Liver (tissue), 8 donors: ENCODE measurements at regions not wholly inside any gene's neighbourhood (a gene's known extent, or its start where the extent isn't known, plus 50 kb on each side); places are given as distances from the start of the nearest gene placed in this dataset.

Source experiments
- DNase-seq: peaks from one replicate; pipeline ENCODE4 v3.0.0-alpha.2; 2017; ENCODE audit warnings: low spot score
- H3K27ac ChIP-seq, 2 donors: one replicate each; pipeline ENCODE4 v1.7.0; 2013; ENCODE audit warnings: inconsistent platforms in 2 of 2, low read length in 2 of 2, control low read depth in 1 of 2, low read depth in 1 of 2, mild to moderate bottlenecking in 1 of 2
- H3K27me3 ChIP-seq, 4 donors: one replicate each; pipeline versions ENCODE4 v1.6.1 to v1.7.0; 2013; ENCODE audit warnings: low read length in 3 of 4, inconsistent platforms in 1 of 4, mild to moderate bottlenecking in 1 of 4, moderate library complexity in 1 of 4; ENCODE audit not compliant: control insufficient read depth in 4 of 4, insufficient read depth in 4 of 4
- H3K36me3 ChIP-seq, 4 donors: one replicate each; pipeline versions ENCODE4 v1.6.1 to v1.7.0; 2013; ENCODE audit warnings: low read length in 3 of 4, mild to moderate bottlenecking in 3 of 4, low read depth in 1 of 4, moderate library complexity in 1 of 4; ENCODE audit not compliant: control insufficient read depth in 4 of 4, insufficient read depth in 3 of 4
- H3K4me1 ChIP-seq, 4 donors: one replicate each; pipeline versions ENCODE4 v1.6.1 to v1.7.0; 2013; ENCODE audit warnings: low read length in 3 of 4, mild to moderate bottlenecking in 3 of 4, moderate library complexity in 1 of 4; ENCODE audit not compliant: control insufficient read depth in 4 of 4, insufficient read depth in 4 of 4
- H3K4me3 ChIP-seq, 3 donors: one replicate each; pipeline versions ENCODE4 v1.6.1 to v1.7.0; 2013; ENCODE audit warnings: low read length in 3 of 3, control low read depth in 1 of 3, low read depth in 1 of 3, mild to moderate bottlenecking in 1 of 3
- H3K9ac ChIP-seq, 2 donors: one replicate each; pipeline ENCODE4 v1.7.0; 2013; ENCODE audit warnings: low read length in 2 of 2, mild to moderate bottlenecking in 2 of 2, moderate library complexity in 2 of 2, control low read depth in 1 of 2, low read depth in 1 of 2
- H3K9me3 ChIP-seq, 4 donors: one replicate each; pipeline versions ENCODE4 v1.6.1 to v1.7.0; 2013; ENCODE audit warnings: low read length in 3 of 4; ENCODE audit not compliant: control insufficient read depth in 4 of 4
- EGR1 ChIP-seq, 2 donors: IDR thresholded peaks; 2 replicates each; pipeline ENCODE4 v1.6.1; 2016 to 2018; ENCODE audit warnings: antibody characterized with exemption in 2 of 2, low read depth in 2 of 2
- FOXA1 ChIP-seq: IDR thresholded peaks from 2 replicates; pipeline ENCODE4 v1.6.1; 2016; ENCODE audit warnings: antibody characterized with exemption
- FOXA2 ChIP-seq: IDR thresholded peaks from 2 replicates; pipeline ENCODE4 v1.6.1; 2016; ENCODE audit warnings: antibody characterized with exemption
- GABPA ChIP-seq, 2 donors: IDR thresholded peaks in 1 of 2; conservative IDR thresholded peaks in 1 of 2; 2 replicates each; pipeline ENCODE4 v1.6.1; 2016; ENCODE audit warnings: antibody characterized with exemption in 2 of 2, mild to moderate bottlenecking in 1 of 2, moderate library complexity in 1 of 2
- HNF4A ChIP-seq, 2 donors: conservative IDR thresholded peaks; 2 replicates each; pipeline ENCODE4 v1.6.1; 2016; ENCODE audit warnings: antibody characterized with exemption in 2 of 2, mild to moderate bottlenecking in 2 of 2
- HNF4G ChIP-seq: IDR thresholded peaks from 2 replicates; pipeline ENCODE4 v1.6.1; 2016; ENCODE audit warnings: antibody characterized with exemption
- JUND ChIP-seq, 2 donors: IDR thresholded peaks; 2 replicates each; pipeline ENCODE4 v1.6.1; 2016; ENCODE audit warnings: antibody characterized with exemption in 2 of 2
- NR2F2 ChIP-seq: IDR thresholded peaks from 2 replicates; pipeline ENCODE4 v1.6.1; 2016; ENCODE audit warnings: antibody characterized with exemption
- RAD21 ChIP-seq, 2 donors: IDR thresholded peaks; 2 replicates each; pipeline ENCODE4 v1.6.1; 2016; ENCODE audit warnings: antibody characterized with exemption in 2 of 2, mild to moderate bottlenecking in 2 of 2
- RXRA ChIP-seq, 2 donors: IDR thresholded peaks; 2 replicates each; pipeline ENCODE4 v1.6.1; 2017 to 2018; ENCODE audit warnings: antibody characterized with exemption in 2 of 2, mild to moderate bottlenecking in 1 of 2
- SP1 ChIP-seq: IDR thresholded peaks from 2 replicates; pipeline ENCODE4 v1.6.1; 2018; ENCODE audit warnings: antibody characterized with exemption, mild to moderate bottlenecking
- TAF1 ChIP-seq: conservative IDR thresholded peaks from 2 replicates; pipeline ENCODE4 v1.6.1; 2016; ENCODE audit warnings: antibody characterized with exemption, mild to moderate bottlenecking
- YY1 ChIP-seq: IDR thresholded peaks from 2 replicates; pipeline ENCODE4 v1.6.1; 2016; ENCODE audit warnings: antibody characterized with exemption, mild to moderate bottlenecking
- WGBS: extraction: QIAGEN DNeasy Blood & Tissue Kit; methylation state at CpG from one replicate; pipeline ENCODE4 v1.1.7; 2013; 5-methylcytosine and 5-hydroxymethylcytosine counted together
- TF ChIP-seq, protein P1 (sequence below): fragments of 150-350 bp; IDR thresholded peaks from 2 replicates; pipeline ENCODE4 v1.5.1; 2017; ENCODE audit warnings: improper control_type of control experiment, low read depth, low read length; ENCODE audit not compliant: missing input control
- TF ChIP-seq, protein P2 (sequence below): IDR thresholded peaks from 2 replicates; pipeline ENCODE4 v1.6.1; 2016; ENCODE audit warnings: antibody characterized with exemption
- TF ChIP-seq, protein P3 (sequence below): IDR thresholded peaks from 2 replicates; pipeline ENCODE4 v1.6.1; 2016; ENCODE audit warnings: antibody characterized with exemption, mild to moderate bottlenecking
- TF ChIP-seq, protein P4 (sequence below): IDR thresholded peaks from 2 replicates; pipeline ENCODE4 v1.6.1; 2016; ENCODE audit warnings: antibody characterized with exemption
- TF ChIP-seq, protein P5 (sequence below): IDR thresholded peaks from 2 replicates; pipeline ENCODE4 v1.6.1; 2016; ENCODE audit warnings: antibody characterized with exemption
- donor health status: healthy.
- donor health status: healthy.
- donor health status: healthy.
- donor health status: healthy.
- donor health status: healthy.

DNA sequence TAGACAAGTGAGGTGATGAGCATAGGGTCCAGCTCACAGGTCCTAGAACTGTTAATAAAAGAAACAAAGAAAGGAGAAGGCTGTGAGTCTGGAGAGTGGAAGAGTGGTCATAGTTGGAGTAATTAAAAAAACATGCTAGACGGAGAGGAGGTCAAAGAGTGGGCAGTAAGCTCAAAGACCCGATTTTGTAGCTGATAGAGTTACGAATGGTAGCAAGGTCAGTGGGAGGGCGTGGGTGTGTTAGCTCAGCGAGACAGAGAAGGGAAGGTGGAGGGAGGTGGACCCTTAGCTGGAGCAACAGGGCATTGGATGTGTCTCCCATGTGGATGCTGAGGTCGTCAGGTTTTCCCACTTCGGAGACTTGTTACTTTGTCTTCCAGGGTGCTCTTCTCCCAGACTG is 431.7 kb downstream of the CDH26 start:
- H3K27ac ChIP-seq, result no peak overlapping the region
- H3K9me3 ChIP-seq, result peaks cover 0 to 2% (median 0%) of the 10 kb centered on the region in 4 donors
- H3K9ac ChIP-seq, result no peak overlapping the region
- H3K4me1 ChIP-seq, result no peaks in the 10 kb centered on the region
- H3K27me3 ChIP-seq, result no peaks in the 10 kb centered on the region
- no peak for TF ChIP-seq HNF4G
- TF ChIP-seq FOXA1, result no peak
- TF ChIP-seq, protein P1, sequence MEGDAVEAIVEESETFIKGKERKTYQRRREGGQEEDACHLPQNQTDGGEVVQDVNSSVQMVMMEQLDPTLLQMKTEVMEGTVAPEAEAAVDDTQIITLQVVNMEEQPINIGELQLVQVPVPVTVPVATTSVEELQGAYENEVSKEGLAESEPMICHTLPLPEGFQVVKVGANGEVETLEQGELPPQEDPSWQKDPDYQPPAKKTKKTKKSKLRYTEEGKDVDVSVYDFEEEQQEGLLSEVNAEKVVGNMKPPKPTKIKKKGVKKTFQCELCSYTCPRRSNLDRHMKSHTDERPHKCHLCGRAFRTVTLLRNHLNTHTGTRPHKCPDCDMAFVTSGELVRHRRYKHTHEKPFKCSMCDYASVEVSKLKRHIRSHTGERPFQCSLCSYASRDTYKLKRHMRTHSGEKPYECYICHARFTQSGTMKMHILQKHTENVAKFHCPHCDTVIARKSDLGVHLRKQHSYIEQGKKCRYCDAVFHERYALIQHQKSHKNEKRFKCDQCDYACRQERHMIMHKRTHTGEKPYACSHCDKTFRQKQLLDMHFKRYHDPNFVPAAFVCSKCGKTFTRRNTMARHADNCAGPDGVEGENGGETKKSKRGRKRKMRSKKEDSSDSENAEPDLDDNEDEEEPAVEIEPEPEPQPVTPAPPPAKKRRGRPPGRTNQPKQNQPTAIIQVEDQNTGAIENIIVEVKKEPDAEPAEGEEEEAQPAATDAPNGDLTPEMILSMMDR, result no peak
- no peak overlapping the region for H3K4me3 ChIP-seq
- 53% methylated on average over 7 of the region's 7 CpGs for whole genome bisulfite sequencing
- no peaks in the 10 kb centered on the region for H3K36me3 ChIP-seq
- no peak for DNase-seq

DNA sequence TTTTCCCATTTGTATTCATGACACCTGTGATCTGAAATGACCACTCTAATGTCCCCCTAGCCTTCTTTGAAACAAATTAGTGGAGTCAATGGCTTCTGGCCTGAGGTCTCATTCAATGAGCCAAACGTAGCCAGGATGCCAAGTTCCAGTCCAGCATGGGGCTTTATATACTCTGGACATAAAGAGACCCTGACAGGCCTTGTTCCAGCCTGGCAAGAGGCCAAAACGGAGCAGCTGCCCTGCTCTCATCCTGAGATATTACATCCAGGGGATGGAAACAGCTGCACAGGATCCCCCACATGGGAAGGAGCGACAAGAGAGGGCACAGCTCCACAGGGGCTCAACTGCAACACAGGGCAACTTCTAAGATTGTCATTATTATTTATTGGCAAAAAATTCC is 437.8 kb downstream of the CDH26 start:
- Histone ChIP-seq H3K27me3 (peaks cover 0 to 5% (median 2%) of the 10 kb centered on the region in 4 donors), H3K36me3 (no peaks in the 10 kb centered on the region), H3K4me3 (no peak overlapping the region), H3K9ac (no peak overlapping the region), H3K9me3 (no peaks in the 10 kb centered on the region), H3K27ac (no peak overlapping the region), H3K4me1 (no peaks in the 10 kb centered on the region)
- no peak for TF ChIP-seq RXRA (IDR thresholded peaks at IDR 0.05)
- TF ChIP-seq HNF4G, result no peak
- TF ChIP-seq, protein P2, sequence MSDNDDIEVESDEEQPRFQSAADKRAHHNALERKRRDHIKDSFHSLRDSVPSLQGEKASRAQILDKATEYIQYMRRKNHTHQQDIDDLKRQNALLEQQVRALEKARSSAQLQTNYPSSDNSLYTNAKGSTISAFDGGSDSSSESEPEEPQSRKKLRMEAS, result no peak
- no peak for TF ChIP-seq EGR1 (IDR thresholded peaks at IDR 0.05; ENCODE audit: low read depth in 2 of 2)
- TF ChIP-seq, protein P3, sequence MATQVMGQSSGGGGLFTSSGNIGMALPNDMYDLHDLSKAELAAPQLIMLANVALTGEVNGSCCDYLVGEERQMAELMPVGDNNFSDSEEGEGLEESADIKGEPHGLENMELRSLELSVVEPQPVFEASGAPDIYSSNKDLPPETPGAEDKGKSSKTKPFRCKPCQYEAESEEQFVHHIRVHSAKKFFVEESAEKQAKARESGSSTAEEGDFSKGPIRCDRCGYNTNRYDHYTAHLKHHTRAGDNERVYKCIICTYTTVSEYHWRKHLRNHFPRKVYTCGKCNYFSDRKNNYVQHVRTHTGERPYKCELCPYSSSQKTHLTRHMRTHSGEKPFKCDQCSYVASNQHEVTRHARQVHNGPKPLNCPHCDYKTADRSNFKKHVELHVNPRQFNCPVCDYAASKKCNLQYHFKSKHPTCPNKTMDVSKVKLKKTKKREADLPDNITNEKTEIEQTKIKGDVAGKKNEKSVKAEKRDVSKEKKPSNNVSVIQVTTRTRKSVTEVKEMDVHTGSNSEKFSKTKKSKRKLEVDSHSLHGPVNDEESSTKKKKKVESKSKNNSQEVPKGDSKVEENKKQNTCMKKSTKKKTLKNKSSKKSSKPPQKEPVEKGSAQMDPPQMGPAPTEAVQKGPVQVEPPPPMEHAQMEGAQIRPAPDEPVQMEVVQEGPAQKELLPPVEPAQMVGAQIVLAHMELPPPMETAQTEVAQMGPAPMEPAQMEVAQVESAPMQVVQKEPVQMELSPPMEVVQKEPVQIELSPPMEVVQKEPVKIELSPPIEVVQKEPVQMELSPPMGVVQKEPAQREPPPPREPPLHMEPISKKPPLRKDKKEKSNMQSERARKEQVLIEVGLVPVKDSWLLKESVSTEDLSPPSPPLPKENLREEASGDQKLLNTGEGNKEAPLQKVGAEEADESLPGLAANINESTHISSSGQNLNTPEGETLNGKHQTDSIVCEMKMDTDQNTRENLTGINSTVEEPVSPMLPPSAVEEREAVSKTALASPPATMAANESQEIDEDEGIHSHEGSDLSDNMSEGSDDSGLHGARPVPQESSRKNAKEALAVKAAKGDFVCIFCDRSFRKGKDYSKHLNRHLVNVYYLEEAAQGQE, result no peak
- TF ChIP-seq, protein P4, sequence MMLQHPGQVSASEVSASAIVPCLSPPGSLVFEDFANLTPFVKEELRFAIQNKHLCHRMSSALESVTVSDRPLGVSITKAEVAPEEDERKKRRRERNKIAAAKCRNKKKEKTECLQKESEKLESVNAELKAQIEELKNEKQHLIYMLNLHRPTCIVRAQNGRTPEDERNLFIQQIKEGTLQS, result no peak
- TF ChIP-seq SP1, result no peak
- TF ChIP-seq FOXA1, result no peak
- TF ChIP-seq RAD21 (IDR thresholded peaks at IDR 0.05), result no peak
- TF ChIP-seq, protein P5, sequence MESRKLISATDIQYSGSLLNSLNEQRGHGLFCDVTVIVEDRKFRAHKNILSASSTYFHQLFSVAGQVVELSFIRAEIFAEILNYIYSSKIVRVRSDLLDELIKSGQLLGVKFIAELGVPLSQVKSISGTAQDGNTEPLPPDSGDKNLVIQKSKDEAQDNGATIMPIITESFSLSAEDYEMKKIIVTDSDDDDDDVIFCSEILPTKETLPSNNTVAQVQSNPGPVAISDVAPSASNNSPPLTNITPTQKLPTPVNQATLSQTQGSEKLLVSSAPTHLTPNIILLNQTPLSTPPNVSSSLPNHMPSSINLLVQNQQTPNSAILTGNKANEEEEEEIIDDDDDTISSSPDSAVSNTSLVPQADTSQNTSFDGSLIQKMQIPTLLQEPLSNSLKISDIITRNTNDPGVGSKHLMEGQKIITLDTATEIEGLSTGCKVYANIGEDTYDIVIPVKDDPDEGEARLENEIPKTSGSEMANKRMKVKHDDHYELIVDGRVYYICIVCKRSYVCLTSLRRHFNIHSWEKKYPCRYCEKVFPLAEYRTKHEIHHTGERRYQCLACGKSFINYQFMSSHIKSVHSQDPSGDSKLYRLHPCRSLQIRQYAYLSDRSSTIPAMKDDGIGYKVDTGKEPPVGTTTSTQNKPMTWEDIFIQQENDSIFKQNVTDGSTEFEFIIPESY, result no peak
- no peak for TF ChIP-seq NR2F2
- no peak for TF ChIP-seq GABPA (IDR thresholded peaks at IDR 0.05 in 1 of 2, conservative IDR thresholded peaks at IDR 0.05 in 1 of 2)
- TF ChIP-seq FOXA2, result no peak
- TF ChIP-seq HNF4A (conservative IDR thresholded peaks at IDR 0.05), result no peak
- TF ChIP-seq TAF1, result no peak
- TF ChIP-seq YY1, result no peak
- no peak for TF ChIP-seq JUND (IDR thresholded peaks at IDR 0.05)
- TF ChIP-seq, protein P1, result no peak
- 38% methylated on average over 3 of the region's 3 CpGs for WGBS
- DNase-seq, result no peak
